ENCODE measurements at regions not wholly inside any gene's neighbourhood (a gene's known extent, or its start where the extent isn't known, plus 50 kb on each side); places are given as distances from the start of the nearest gene placed in this dataset.

DNA sequence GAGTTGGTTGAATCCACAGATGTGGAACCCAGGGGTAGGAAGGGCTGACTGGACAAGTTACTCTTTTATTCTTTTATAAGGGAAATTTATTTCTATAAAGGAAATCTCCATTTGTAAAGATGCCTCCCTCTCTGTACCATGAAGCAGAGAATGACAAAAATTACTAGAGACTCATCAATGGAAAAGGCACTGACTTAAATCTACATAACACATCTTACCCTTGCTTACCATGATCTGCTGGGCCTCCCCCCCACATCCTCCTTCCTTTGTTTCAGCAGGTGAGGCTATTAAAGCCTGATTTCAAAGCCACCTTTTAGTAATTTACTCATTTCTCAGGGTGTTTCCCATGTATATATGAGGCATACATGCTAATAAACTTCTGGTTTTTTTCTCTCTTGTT, 130.2 kb upstream of the HDDC2 start:
- H2BK15ac ChIP-seq (ENCODE audit: low read depth, low read length) = no peak overlapping the region
- BruUV-seq (replicated peaks) = no TSS peak
- POLR2A ChIA-PET (ENCODE audit: unreplicated experiment) = no interaction called here
- TF ChIP-seq RCOR1 (IDR thresholded peaks at IDR 0.05; ENCODE audit: insufficient replicate concordance, low read length) (no peak), MXI1 (IDR thresholded peaks at IDR 0.05; ENCODE audit: borderline replicate concordance, low read depth, low read length) (no peak), POLR2A (IDR thresholded peaks at IDR 0.05; ENCODE audit: low read depth, low read length) (no peak)
- dilution Hi-C loops (cut with HindIII; ENCODE audit: low sequenced_read_pairs, unreplicated experiment) (no loop called here), in situ Hi-C loops (cut with MboI; ENCODE audit: low sequenced_read_pairs) (no loop called here), intact Hi-C loops (cut with micrococcal nuclease) (no loop called here)
- H4K20me1 ChIP-seq (ENCODE audit: insufficient read depth, low read length) = no peaks in the 10 kb centered on the region
- H3K56ac ChIP-seq (ENCODE audit: extremely low read depth, insufficient read depth, low read length) = no peak overlapping the region
- H3K9me3 ChIP-seq (ENCODE audit: control insufficient read depth, insufficient read depth, low read length) = no peaks in the 10 kb centered on the region
- H4K5ac ChIP-seq (ENCODE audit: low read depth, low read length) = no peak overlapping the region
- no peak overlapping the region for H4K8ac ChIP-seq (ENCODE audit: low read depth in 2 of 2, low read length in 2 of 2)
- no peak overlapping the region for H3K14ac ChIP-seq (replicated peaks; ENCODE audit: low read depth, low read length)
- H4K91ac ChIP-seq (ENCODE audit: insufficient read depth, low read depth, low read length) = no peak overlapping the region
- H2AK9ac ChIP-seq (replicated peaks; ENCODE audit: low read depth, low read length, poor library complexity) = no peak overlapping the region
- H2BK20ac ChIP-seq (ENCODE audit: low read depth, low read length) = no peak overlapping the region
- H3K9me1 ChIP-seq (ENCODE audit: insufficient read depth, low read length) = no peaks in the 10 kb centered on the region
- ATAC-seq (ENCODE audit: low read depth) (no peak), DNase-seq (no peak)
- no peak overlapping the region for H3K4ac ChIP-seq (ENCODE audit: low read depth, low read length)
- H3K18ac ChIP-seq (ENCODE audit: low read depth, low read length) = no peak overlapping the region
- no peak overlapping the region for H3K4me2 ChIP-seq (ENCODE audit: low read depth, low read length)
- H3K4me1 ChIP-seq (ENCODE audit: control insufficient read depth, insufficient read depth, low read length) = no peaks in the 10 kb centered on the region
- H2AK5ac ChIP-seq (ENCODE audit: low read depth, low read length) = no peak overlapping the region
- H3K79me1 ChIP-seq (ENCODE audit: low read depth in 1 of 2, low read length in 2 of 2) = no peaks in the 10 kb centered on the region
- H3K23ac ChIP-seq (ENCODE audit: low read depth, low read length) = no peak overlapping the region
- no peaks in the 10 kb centered on the region for H3K36me3 ChIP-seq (ENCODE audit: control insufficient read depth, insufficient read depth, low read length)
- no peak overlapping the region for H3K4me3 ChIP-seq (ENCODE audit: insufficient read depth, low read depth, low read length)
- no peak overlapping the region for H3K9ac ChIP-seq (ENCODE audit: low read depth, low read length)
- H2AFZ ChIP-seq (replicated peaks; ENCODE audit: low read length, poor library complexity) = no peak overlapping the region
- CTCF ChIA-PET = no interaction called here
- no peak overlapping the region for H2BK120ac ChIP-seq (ENCODE audit: low read depth, low read length)
- H3K27me3 ChIP-seq (ENCODE audit: control insufficient read depth, insufficient read depth, low read length) = no peaks in the 10 kb centered on the region
- H2BK5ac ChIP-seq (ENCODE audit: low read depth, low read length, poor library complexity, severe bottlenecking) = no peak overlapping the region
- no peak overlapping the region for H3K27ac ChIP-seq (ENCODE audit: insufficient read depth, low read length)
